ENCODE measurements at regions not wholly inside any gene's neighbourhood (a gene's known extent, or its start where the extent isn't known, plus 50 kb on each side); places are given as distances from the start of the nearest gene placed in this dataset. TPM values are rescaled to one million over a fixed set of nuclear protein-coding genes. Genes with fewer than 3 reads are reported as not detected.

GRCh38 chr20:62591591-62591990, 50.7 kb upstream of the SLCO4A1 start:
- Mint-ChIP-seq H3K36me3 (ENCODE audit: insufficient read depth, unreplicated experiment) (no peaks in the 10 kb centered on the region), H3K4me1 (ENCODE audit: insufficient read depth, unreplicated experiment) (peaks cover 22% of the 10 kb centered on the region), H3K9me3 (ENCODE audit: unreplicated experiment) (no peaks in the 10 kb centered on the region), H3K27me3 (ENCODE audit: insufficient read depth, unreplicated experiment) (no peaks in the 10 kb centered on the region), H3K27ac (ENCODE audit: low read depth, unreplicated experiment) (no peak overlapping the region), H3K4me3 (ENCODE audit: unreplicated experiment) (no peak overlapping the region)
- ChIA-PET CTCF (interaction anchor here (0.6 to 2.0 kb wide), 4 partner anchors 25 to 209 kb away, joined by 3 to 16 read pairs (median 4); no protein-coding TSS in a partner anchor), POLR2A (interaction anchor here (4.3 to 4.8 kb wide), 2 partner anchors 12 to 31 kb away, joined by 19 to 33 read pairs; no protein-coding TSS in a partner anchor)
- BruUV-seq (replicated peaks) = no TSS peak
- intact Hi-C loops (cut with micrococcal nuclease) = no loop called here
- DNase-seq (ENCODE audit: unreplicated experiment) = no peak
- no peak for TF ChIP-seq CTCF (IDR thresholded peaks at IDR 0.05; ENCODE audit: unreplicated experiment)

Small RNA genes lying in the stretch of these regions (microRNA-seq; reads per million reads assigned to microRNA genes)
- gene MIR1-1 = 0.66 reads per million
- not detected for gene MIR133A2
